ENCODE measurements at regions not wholly inside any gene's neighbourhood (a gene's known extent, or its start where the extent isn't known, plus 50 kb on each side); places are given as distances from the start of the nearest gene placed in this dataset.

GRCh38 chr3:30555968-30556367 lies 50.4 kb upstream of the TGFBR2 start:
- Histone ChIP-seq H3K36me3 (ENCODE audit: control insufficient read depth, insufficient read depth, low read length) (no peaks in the 10 kb centered on the region), H3K4me3 (ENCODE audit: low read length) (no peak overlapping the region), H3K27ac (ENCODE audit: low read depth, low read length) (no peak overlapping the region), H3K9ac (ENCODE audit: extremely low read depth, low read length, poor library complexity, severe bottlenecking) (no peak overlapping the region), H3K4me1 (ENCODE audit: control insufficient read depth, insufficient read depth, low read length) (peaks cover 5% of the 10 kb centered on the region), H3K9me3 (ENCODE audit: control insufficient read depth, low read length) (no peaks in the 10 kb centered on the region), H3K27me3 (ENCODE audit: control insufficient read depth, insufficient read depth, low read length, poor library complexity, severe bottlenecking) (no peaks in the 10 kb centered on the region)
- Mint-ChIP-seq H3K9me3 (no peaks in the 10 kb centered on the region), H3K36me3 (ENCODE audit: low read depth) (no peaks in the 10 kb centered on the region), H3K4me3 (no peak overlapping the region), H3K27ac (no peak overlapping the region), H3K4me1 (peaks cover 31% of the 10 kb centered on the region), H3K27me3 (ENCODE audit: insufficient read depth) (no peaks in the 10 kb centered on the region)
- 85 to 100% methylated on average over 1 to 2 of the region's 2 CpGs for WGBS, 2 experiments (ENCODE audit: insufficient coverage in 1 of 2, insufficient read length in 1 of 2)
- DNase-seq = no peak
- TF ChIP-seq, protein P1, sequence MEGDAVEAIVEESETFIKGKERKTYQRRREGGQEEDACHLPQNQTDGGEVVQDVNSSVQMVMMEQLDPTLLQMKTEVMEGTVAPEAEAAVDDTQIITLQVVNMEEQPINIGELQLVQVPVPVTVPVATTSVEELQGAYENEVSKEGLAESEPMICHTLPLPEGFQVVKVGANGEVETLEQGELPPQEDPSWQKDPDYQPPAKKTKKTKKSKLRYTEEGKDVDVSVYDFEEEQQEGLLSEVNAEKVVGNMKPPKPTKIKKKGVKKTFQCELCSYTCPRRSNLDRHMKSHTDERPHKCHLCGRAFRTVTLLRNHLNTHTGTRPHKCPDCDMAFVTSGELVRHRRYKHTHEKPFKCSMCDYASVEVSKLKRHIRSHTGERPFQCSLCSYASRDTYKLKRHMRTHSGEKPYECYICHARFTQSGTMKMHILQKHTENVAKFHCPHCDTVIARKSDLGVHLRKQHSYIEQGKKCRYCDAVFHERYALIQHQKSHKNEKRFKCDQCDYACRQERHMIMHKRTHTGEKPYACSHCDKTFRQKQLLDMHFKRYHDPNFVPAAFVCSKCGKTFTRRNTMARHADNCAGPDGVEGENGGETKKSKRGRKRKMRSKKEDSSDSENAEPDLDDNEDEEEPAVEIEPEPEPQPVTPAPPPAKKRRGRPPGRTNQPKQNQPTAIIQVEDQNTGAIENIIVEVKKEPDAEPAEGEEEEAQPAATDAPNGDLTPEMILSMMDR (conservative IDR thresholded peaks at IDR 0.05) = no peak

All from endodermal cell (in vitro differentiated cells).